ENCODE measurements at regions not wholly inside any gene's neighbourhood (a gene's known extent, or its start where the extent isn't known, plus 50 kb on each side); places are given as distances from the start of the nearest gene placed in this dataset.

GRCh38 chr5:3893975-3894374, 298.3 kb downstream of the IRX1 start:
- WGBS, 2 donors = 86 to 100% methylated on average over 1 of the region's 1 CpG
- Histone ChIP-seq H3K27me3 (no peaks in the 10 kb centered on the region), H3K9me3 (no peaks in the 10 kb centered on the region), H3K36me3 (no peaks in the 10 kb centered on the region), H3K27ac (no peak overlapping the region), H3K4me3 (no peak overlapping the region), H3K4me1 (no peaks in the 10 kb centered on the region)
- DNase-seq = no peak
- intact Hi-C loops (cut with DNase I) = no loop called here
- TF ChIP-seq CTCF (IDR thresholded peaks at IDR 0.05) = no peak
- TF ChIP-seq POLR2A (IDR thresholded peaks at IDR 0.05) = no peak

GRCh38 chr5:3896098-3896497, 300.5 kb downstream of the IRX1 start:
- H3K9me3 ChIP-seq = no peaks in the 10 kb centered on the region
- WGBS, 2 donors = 28 to 48% methylated on average over 4 to 5 of the region's 5 CpGs
- H3K4me3 ChIP-seq = no peak overlapping the region
- no peak for TF ChIP-seq POLR2A (IDR thresholded peaks at IDR 0.05)
- H3K36me3 ChIP-seq = no peaks in the 10 kb centered on the region
- no peak for DNase-seq
- intact Hi-C loops (cut with DNase I) = no loop called here
- no peaks in the 10 kb centered on the region for H3K27me3 ChIP-seq
- H3K4me1 ChIP-seq = no peaks in the 10 kb centered on the region
- H3K27ac ChIP-seq = no peak overlapping the region

GRCh38 chr5:3899093-3899492, 303.5 kb downstream of the IRX1 start:
- no peak overlapping the region for H3K27ac ChIP-seq
- no peaks in the 10 kb centered on the region for H3K4me1 ChIP-seq
- no peaks in the 10 kb centered on the region for H3K9me3 ChIP-seq
- no peaks in the 10 kb centered on the region for H3K36me3 ChIP-seq
- H3K27me3 ChIP-seq = no peaks in the 10 kb centered on the region
- no peak for DNase-seq
- H3K4me3 ChIP-seq = no peak overlapping the region
- 56 to 57% methylated on average over 5 of the region's 5 CpGs for WGBS, 2 donors
- intact Hi-C loops (cut with DNase I) = no loop called here
- no peak for TF ChIP-seq POLR2A (IDR thresholded peaks at IDR 0.05)
- TF ChIP-seq CTCF (IDR thresholded peaks at IDR 0.05) = no peak

- Histone ChIP-seq H3K4me1 (no peaks in the 10 kb centered on the region), H3K27ac (no peak overlapping the region), H3K36me3 (no peaks in the 10 kb centered on the region), H3K4me3 (no peak overlapping the region), H3K9me3 (no peaks in the 10 kb centered on the region), H3K27me3 (no peaks in the 10 kb centered on the region)
- intact Hi-C loops (cut with DNase I) = no loop called here
- no peak for TF ChIP-seq POLR2A (IDR thresholded peaks at IDR 0.05)
- TF ChIP-seq CTCF (IDR thresholded peaks at IDR 0.05) = no peak
- WGBS, 2 donors = 55 to 80% methylated on average over 1 to 2 of the region's 8 CpGs
- no peak for DNase-seq
Measured at GRCh38 chr5:3904584-3904983, 309.0 kb downstream of the IRX1 start.

- 70 to 87% methylated on average over 7 of the region's 7 CpGs for WGBS, 2 donors
- H3K4me1 ChIP-seq = no peaks in the 10 kb centered on the region
- no peak overlapping the region for H3K27ac ChIP-seq
- intact Hi-C loops (cut with DNase I) = no loop called here
- no peaks in the 10 kb centered on the region for H3K36me3 ChIP-seq
- no peak for DNase-seq
- TF ChIP-seq CTCF (IDR thresholded peaks at IDR 0.05) (no peak), POLR2A (IDR thresholded peaks at IDR 0.05) (no peak)
- no peaks in the 10 kb centered on the region for H3K9me3 ChIP-seq
- H3K4me3 ChIP-seq = no peak overlapping the region
- no peaks in the 10 kb centered on the region for H3K27me3 ChIP-seq
Measured at GRCh38 chr5:3905031-3905430, 309.4 kb downstream of the IRX1 start.

- intact Hi-C loops (cut with DNase I) = no loop called here
- no peaks in the 10 kb centered on the region for H3K27me3 ChIP-seq
- H3K4me1 ChIP-seq = no peaks in the 10 kb centered on the region
- no peak overlapping the region for H3K4me3 ChIP-seq
- WGBS, 2 donors = 61 to 81% methylated on average over 3 of the region's 3 CpGs
- DNase-seq = no peak
- no peaks in the 10 kb centered on the region for H3K36me3 ChIP-seq
- no peaks in the 10 kb centered on the region for H3K9me3 ChIP-seq
- TF ChIP-seq CTCF (IDR thresholded peaks at IDR 0.05) (no peak), POLR2A (IDR thresholded peaks at IDR 0.05) (no peak)
- H3K27ac ChIP-seq = no peak overlapping the region
Measured at GRCh38 chr5:3905521-3905920, 309.9 kb downstream of the IRX1 start.

Measured in esophagus squamous epithelium (tissue), 5 donors.